Osteoblast (primary cell): ENCODE measurements at regions not wholly inside any gene's neighbourhood (a gene's known extent, or its start where the extent isn't known, plus 50 kb on each side); places are given as distances from the start of the nearest gene placed in this dataset.

Experiments used
- DNase-seq: peaks from one replicate; pipeline ENCODE4 v3.0.0; 2011; ENCODE audit warnings: low spot score, mixed read lengths; ENCODE audit not compliant: insufficient read length; ENCODE audit errors: missing footprints
- H2AFZ ChIP-seq: 2 replicates; pipeline ENCODE4 v1.6.0; 2011; ENCODE audit warnings: mild to moderate bottlenecking, low read length
- H3K27ac ChIP-seq: 2 replicates; pipeline ENCODE4 v1.5.1; 2011; ENCODE audit warnings: mild to moderate bottlenecking, low read depth, low read length, moderate library complexity
- H3K27me3 ChIP-seq: 2 replicates; pipeline ENCODE4 v1.6.0; 2012; ENCODE audit warnings: mild to moderate bottlenecking, control low read depth, inconsistent platforms, low read length, moderate library complexity; ENCODE audit not compliant: insufficient read depth
- H3K36me3 ChIP-seq: 2 replicates; pipeline ENCODE4 v1.5.1; 2011; ENCODE audit warnings: mild to moderate bottlenecking, low read length, control low read depth, moderate library complexity; ENCODE audit not compliant: insufficient read depth
- H3K4me1 ChIP-seq: 2 replicates; pipeline ENCODE4 v1.5.1; 2011; ENCODE audit warnings: mild to moderate bottlenecking, low read length, control low read depth, moderate library complexity; ENCODE audit not compliant: insufficient read depth
- H3K4me2 ChIP-seq: 2 replicates; pipeline ENCODE4 v1.6.0; 2011; ENCODE audit warnings: mild to moderate bottlenecking, low read length; ENCODE audit not compliant: insufficient read depth
- H3K4me3 ChIP-seq: fragments of 200-600 bp; sonication (generic); 3 replicates; pipeline ENCODE4 v1.5.1; 2012; ENCODE audit warnings: mild to moderate bottlenecking, low read length, inconsistent platforms; ENCODE audit not compliant: insufficient read depth
- H3K79me2 ChIP-seq: 2 replicates; pipeline ENCODE4 v1.6.0; 2012; ENCODE audit warnings: mild to moderate bottlenecking, low read length, control low read depth, inconsistent platforms; ENCODE audit not compliant: insufficient read depth
- H3K9me3 ChIP-seq: 2 replicates; pipeline ENCODE4 v1.5.1; 2011; ENCODE audit warnings: low read depth, low read length, control low read depth
- H4K20me1 ChIP-seq: 2 replicates; pipeline ENCODE4 v1.6.0; 2012; ENCODE audit warnings: mild to moderate bottlenecking, low read length, control low read depth; ENCODE audit not compliant: insufficient read depth
- CTCF ChIP-seq: IDR thresholded peaks from 2 replicates; pipeline ENCODE4 v1.5.1; 2011; ENCODE audit warnings: mild to moderate bottlenecking, low read depth, low read length, moderate library complexity; ENCODE audit errors: extremely low read depth

GRCh38 chr9:75707191-75707590 lies 183.3 kb upstream of the PCSK5 start:
- H3K79me2 ChIP-seq, result no peaks in the 10 kb centered on the region
- no peak overlapping the region for H3K4me3 ChIP-seq
- no peak overlapping the region for H2AFZ ChIP-seq
- H3K27ac ChIP-seq, result no peak overlapping the region
- no peaks in the 10 kb centered on the region for H3K4me1 ChIP-seq
- no peak overlapping the region for H3K4me2 ChIP-seq
- no peaks in the 10 kb centered on the region for H4K20me1 ChIP-seq
- H3K27me3 ChIP-seq, result no peaks in the 10 kb centered on the region
- H3K9me3 ChIP-seq, result no peaks in the 10 kb centered on the region
- DNase-seq, result no peak
- no peak for TF ChIP-seq CTCF
- no peaks in the 10 kb centered on the region for H3K36me3 ChIP-seq

DNA sequence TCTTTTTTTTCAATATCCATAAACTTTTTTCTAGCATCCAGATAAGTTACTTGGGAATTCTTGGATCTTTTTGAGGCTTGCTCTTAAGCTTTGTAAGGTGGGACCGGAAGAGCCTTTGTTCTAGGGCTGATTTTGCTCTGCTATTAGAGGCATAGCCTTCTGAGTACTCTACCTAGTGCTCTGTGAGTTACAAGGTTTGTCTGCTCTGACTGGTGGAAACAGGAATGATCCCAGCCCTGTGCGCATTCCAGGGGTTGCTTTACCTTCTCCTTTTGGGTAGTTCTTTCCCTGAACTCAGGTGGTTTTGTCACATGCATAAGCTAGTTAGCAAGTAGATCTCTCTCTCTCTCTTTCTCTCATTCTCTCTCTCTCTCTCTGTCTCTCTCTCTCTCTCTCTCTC lies 180.8 kb upstream of the PCSK5 start:
- no peak overlapping the region for H2AFZ ChIP-seq
- H3K9me3 ChIP-seq, result no peaks in the 10 kb centered on the region
- H3K27ac ChIP-seq, result no peak overlapping the region
- no peaks in the 10 kb centered on the region for H3K4me1 ChIP-seq
- no peaks in the 10 kb centered on the region for H3K27me3 ChIP-seq
- H3K4me2 ChIP-seq, result no peak overlapping the region
- H3K79me2 ChIP-seq, result no peaks in the 10 kb centered on the region
- H3K36me3 ChIP-seq, result no peaks in the 10 kb centered on the region
- no peak for DNase-seq
- no peak for TF ChIP-seq CTCF
- no peaks in the 10 kb centered on the region for H4K20me1 ChIP-seq
- no peak overlapping the region for H3K4me3 ChIP-seq

- no peaks in the 10 kb centered on the region for H3K9me3 ChIP-seq
- H3K27me3 ChIP-seq, result no peaks in the 10 kb centered on the region
- H3K4me3 ChIP-seq, result no peak overlapping the region
- no peaks in the 10 kb centered on the region for H4K20me1 ChIP-seq
- no peaks in the 10 kb centered on the region for H3K36me3 ChIP-seq
- no peak overlapping the region for H3K4me2 ChIP-seq
- no peak for DNase-seq
- no peak for TF ChIP-seq CTCF
- H3K79me2 ChIP-seq, result no peaks in the 10 kb centered on the region
- H3K4me1 ChIP-seq, result no peaks in the 10 kb centered on the region
- no peak overlapping the region for H2AFZ ChIP-seq
- H3K27ac ChIP-seq, result no peak overlapping the region
Measured at GRCh38 chr9:75712700-75713099, 177.8 kb upstream of the PCSK5 start.

DNA sequence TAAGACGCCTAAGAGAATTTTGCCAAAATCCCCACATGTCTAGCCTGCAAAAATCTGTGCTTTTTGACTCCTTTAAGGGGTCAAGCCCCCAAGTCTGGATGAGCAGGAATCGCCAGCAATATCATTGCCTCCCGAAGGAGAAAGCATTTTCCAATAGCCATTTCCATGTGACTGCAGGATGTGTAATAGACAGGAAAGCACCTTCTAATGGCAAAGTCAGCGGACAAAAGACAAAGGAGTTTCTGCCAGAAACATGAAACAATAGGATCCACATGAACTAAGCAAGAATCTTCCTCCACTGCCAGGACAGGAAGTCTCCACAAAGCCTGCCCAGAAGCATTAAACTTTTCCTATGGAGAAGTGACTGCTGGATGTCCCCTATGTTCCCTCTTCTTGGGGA lies 177.1 kb upstream of the PCSK5 start:
- Histone ChIP-seq H3K4me2 (no peak overlapping the region), H2AFZ (no peak overlapping the region), H4K20me1 (no peaks in the 10 kb centered on the region), H3K27me3 (no peaks in the 10 kb centered on the region), H3K4me3 (no peak overlapping the region), H3K27ac (no peak overlapping the region), H3K4me1 (no peaks in the 10 kb centered on the region), H3K9me3 (no peaks in the 10 kb centered on the region), H3K36me3 (no peaks in the 10 kb centered on the region), H3K79me2 (no peaks in the 10 kb centered on the region)
- no peak for TF ChIP-seq CTCF
- DNase-seq, result no peak
